ENCODE measurements at regions not wholly inside any gene's neighbourhood (a gene's known extent, or its start where the extent isn't known, plus 50 kb on each side); places are given as distances from the start of the nearest gene placed in this dataset.

- TF ChIP-seq CTCF (conservative IDR thresholded peaks at IDR 0.05; ENCODE audit: low read depth, low read length) (no peak), EZH2 (IDR thresholded peaks at IDR 0.05; ENCODE audit: borderline replicate concordance, low read depth, low read length, poor library complexity, severe bottlenecking) (no peak)
Observed at GRCh38 chr14:49206828-49207227, 379.4 kb downstream of the RPS29 start.
